ENCODE measurements at regions not wholly inside any gene's neighbourhood (a gene's known extent, or its start where the extent isn't known, plus 50 kb on each side); places are given as distances from the start of the nearest gene placed in this dataset.

- Histone ChIP-seq H3K18ac (ENCODE audit: low read length) (no peak overlapping the region), H3K9ac (ENCODE audit: low read length) (no peak overlapping the region), H2BK5ac (ENCODE audit: low read length) (no peak overlapping the region), H2AK5ac (ENCODE audit: low read length) (no peak overlapping the region), H3K27ac (ENCODE audit: low read depth, low read length) (no peak overlapping the region), H3K4me2 (ENCODE audit: low read length) (no peak overlapping the region), H2BK120ac (ENCODE audit: low read depth, low read length) (no peak overlapping the region), H3K36me3 (ENCODE audit: control insufficient read depth, insufficient read depth, low read length) (no peaks in the 10 kb centered on the region), H2BK15ac (replicated peaks; ENCODE audit: low read depth) (no peak overlapping the region), H3K23ac (ENCODE audit: low read length) (no peak overlapping the region), H4K5ac (ENCODE audit: low read length) (no peak overlapping the region), H3K79me1 (ENCODE audit: low read length) (no peaks in the 10 kb centered on the region), H3K79me2 (ENCODE audit: control insufficient read depth, insufficient read depth, low read length) (no peaks in the 10 kb centered on the region), H3K27me3 (ENCODE audit: insufficient read depth, low read length, poor library complexity) (no peaks in the 10 kb centered on the region), H3K4me1 (ENCODE audit: control insufficient read depth, low read depth, low read length) (no peaks in the 10 kb centered on the region), H3K56ac (ENCODE audit: low read length) (no peak overlapping the region), H4K8ac (ENCODE audit: low read depth, low read length) (no peak overlapping the region), H3K4me3 (ENCODE audit: low read length) (no peak overlapping the region), H3K4ac (ENCODE audit: low read depth, low read length) (no peak overlapping the region)
- WGBS (ENCODE audit: extremely low coverage, insufficient coverage, low lambda C conversion rate), result no CpG with 5 or more reads among the region's 4 CpGs
- no peak for DNase-seq
Measured at GRCh38 chr6:168255283-168255881, 64.2 kb downstream of the DACT2 start.

GRCh38 chr6:168252267-168252666 is 67.3 kb downstream of the DACT2 start:
- H3K4ac ChIP-seq (ENCODE audit: low read depth, low read length), result no peak overlapping the region
- H4K8ac ChIP-seq (ENCODE audit: low read depth, low read length), result no peak overlapping the region
- H3K23ac ChIP-seq (ENCODE audit: low read length), result no peak overlapping the region
- H3K18ac ChIP-seq (ENCODE audit: low read length), result no peak overlapping the region
- H2AK5ac ChIP-seq (ENCODE audit: low read length), result no peak overlapping the region
- DNase-seq, result no peak
- no peak overlapping the region for H3K4me3 ChIP-seq (ENCODE audit: low read length)
- H3K79me2 ChIP-seq (ENCODE audit: control insufficient read depth, insufficient read depth, low read length), result no peaks in the 10 kb centered on the region
- H2BK5ac ChIP-seq (ENCODE audit: low read length), result no peak overlapping the region
- no peaks in the 10 kb centered on the region for H3K79me1 ChIP-seq (ENCODE audit: low read length)
- no peaks in the 10 kb centered on the region for H3K4me1 ChIP-seq (ENCODE audit: control insufficient read depth, low read depth, low read length)
- WGBS (ENCODE audit: extremely low coverage, insufficient coverage, low lambda C conversion rate), result no CpG with 5 or more reads among the region's 4 CpGs
- no peak overlapping the region for H2BK120ac ChIP-seq (ENCODE audit: low read depth, low read length)
- no peak overlapping the region for H3K9ac ChIP-seq (ENCODE audit: low read length)
- no peak overlapping the region for H3K4me2 ChIP-seq (ENCODE audit: low read length)
- H3K56ac ChIP-seq (ENCODE audit: low read length), result no peak overlapping the region
- no peaks in the 10 kb centered on the region for H3K36me3 ChIP-seq (ENCODE audit: control insufficient read depth, insufficient read depth, low read length)
- H3K27me3 ChIP-seq (ENCODE audit: insufficient read depth, low read length, poor library complexity), result no peaks in the 10 kb centered on the region
- no peak overlapping the region for H4K5ac ChIP-seq (ENCODE audit: low read length)
- no peak overlapping the region for H2BK15ac ChIP-seq (replicated peaks; ENCODE audit: low read depth)
- H3K27ac ChIP-seq (ENCODE audit: low read depth, low read length), result no peak overlapping the region

- Histone ChIP-seq H3K4ac (ENCODE audit: low read depth, low read length) (no peak overlapping the region), H3K4me3 (ENCODE audit: low read length) (no peak overlapping the region), H3K4me1 (ENCODE audit: control insufficient read depth, low read depth, low read length) (no peaks in the 10 kb centered on the region), H3K27me3 (ENCODE audit: insufficient read depth, low read length, poor library complexity) (no peaks in the 10 kb centered on the region), H3K4me2 (ENCODE audit: low read length) (no peak overlapping the region), H4K5ac (ENCODE audit: low read length) (no peak overlapping the region), H2BK120ac (ENCODE audit: low read depth, low read length) (no peak overlapping the region), H2BK5ac (ENCODE audit: low read length) (no peak overlapping the region), H3K23ac (ENCODE audit: low read length) (no peak overlapping the region), H3K27ac (ENCODE audit: low read depth, low read length) (no peak overlapping the region), H3K79me2 (ENCODE audit: control insufficient read depth, insufficient read depth, low read length) (no peaks in the 10 kb centered on the region), H4K8ac (ENCODE audit: low read depth, low read length) (no peak overlapping the region), H3K36me3 (ENCODE audit: control insufficient read depth, insufficient read depth, low read length) (no peaks in the 10 kb centered on the region), H2AK5ac (ENCODE audit: low read length) (no peak overlapping the region), H2BK15ac (replicated peaks; ENCODE audit: low read depth) (no peak overlapping the region), H3K56ac (ENCODE audit: low read length) (no peak overlapping the region), H3K9ac (ENCODE audit: low read length) (no peak overlapping the region), H3K18ac (ENCODE audit: low read length) (no peak overlapping the region), H3K79me1 (ENCODE audit: low read length) (no peaks in the 10 kb centered on the region)
- no CpG with 5 or more reads among the region's 11 CpGs for WGBS (ENCODE audit: extremely low coverage, insufficient coverage, low lambda C conversion rate)
- DNase-seq, result no peak
Measured at GRCh38 chr6:168250250-168250649, 69.3 kb downstream of the DACT2 start.

- H3K23ac ChIP-seq (ENCODE audit: low read length), result no peak overlapping the region
- no peaks in the 10 kb centered on the region for H3K79me1 ChIP-seq (ENCODE audit: low read length)
- no peak overlapping the region for H2BK120ac ChIP-seq (ENCODE audit: low read depth, low read length)
- no peak overlapping the region for H2BK5ac ChIP-seq (ENCODE audit: low read length)
- no peak overlapping the region for H3K56ac ChIP-seq (ENCODE audit: low read length)
- H3K79me2 ChIP-seq (ENCODE audit: control insufficient read depth, insufficient read depth, low read length), result no peaks in the 10 kb centered on the region
- H3K27ac ChIP-seq (ENCODE audit: low read depth, low read length), result no peak overlapping the region
- DNase-seq, result no peak
- H4K5ac ChIP-seq (ENCODE audit: low read length), result no peak overlapping the region
- no peaks in the 10 kb centered on the region for H3K4me1 ChIP-seq (ENCODE audit: control insufficient read depth, low read depth, low read length)
- no CpG with 5 or more reads among the region's 13 CpGs for WGBS (ENCODE audit: extremely low coverage, insufficient coverage, low lambda C conversion rate)
- no peak overlapping the region for H3K4ac ChIP-seq (ENCODE audit: low read depth, low read length)
- H3K4me3 ChIP-seq (ENCODE audit: low read length), result no peak overlapping the region
- no peak overlapping the region for H2AK5ac ChIP-seq (ENCODE audit: low read length)
- no peak overlapping the region for H3K4me2 ChIP-seq (ENCODE audit: low read length)
- no peak overlapping the region for H2BK15ac ChIP-seq (replicated peaks; ENCODE audit: low read depth)
- H4K8ac ChIP-seq (ENCODE audit: low read depth, low read length), result no peak overlapping the region
- no peaks in the 10 kb centered on the region for H3K27me3 ChIP-seq (ENCODE audit: insufficient read depth, low read length, poor library complexity)
- H3K9ac ChIP-seq (ENCODE audit: low read length), result no peak overlapping the region
- H3K36me3 ChIP-seq (ENCODE audit: control insufficient read depth, insufficient read depth, low read length), result no peaks in the 10 kb centered on the region
- no peak overlapping the region for H3K18ac ChIP-seq (ENCODE audit: low read length)
Measured at GRCh38 chr6:168249746-168250145, 69.8 kb downstream of the DACT2 start.

DNA sequence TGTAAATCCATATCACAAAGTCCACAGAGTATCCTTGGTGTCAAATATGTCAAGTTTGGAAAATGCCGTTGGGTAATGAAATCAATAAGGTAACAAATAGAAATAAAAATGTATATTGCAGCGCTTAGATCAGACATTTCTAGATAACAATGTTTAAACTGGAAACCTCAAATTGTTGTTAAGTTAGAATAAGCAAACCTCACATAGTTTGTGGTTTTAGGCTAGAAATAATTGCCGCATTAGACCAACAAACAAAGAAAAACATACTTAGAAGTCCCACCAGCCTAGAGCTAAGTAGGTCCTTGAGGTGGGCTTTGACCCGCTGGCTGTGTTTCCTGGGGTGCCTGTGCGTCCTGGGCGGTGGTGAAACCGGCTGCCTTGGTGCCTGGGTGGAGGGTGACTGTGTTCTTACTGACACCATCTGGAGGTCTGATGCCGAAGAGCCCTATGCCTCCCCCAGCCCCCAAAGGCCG is 71.4 kb downstream of the DACT2 start:
- Histone ChIP-seq H3K27me3 (ENCODE audit: insufficient read depth, low read length, poor library complexity) (no peaks in the 10 kb centered on the region), H4K8ac (ENCODE audit: low read depth, low read length) (no peak overlapping the region), H3K4me1 (ENCODE audit: control insufficient read depth, low read depth, low read length) (no peaks in the 10 kb centered on the region), H3K36me3 (ENCODE audit: control insufficient read depth, insufficient read depth, low read length) (no peaks in the 10 kb centered on the region), H2BK5ac (ENCODE audit: low read length) (no peak overlapping the region), H3K79me2 (ENCODE audit: control insufficient read depth, insufficient read depth, low read length) (no peaks in the 10 kb centered on the region), H3K23ac (ENCODE audit: low read length) (no peak overlapping the region), H3K4ac (ENCODE audit: low read depth, low read length) (no peak overlapping the region), H3K79me1 (ENCODE audit: low read length) (no peaks in the 10 kb centered on the region), H3K27ac (ENCODE audit: low read depth, low read length) (no peak overlapping the region), H4K5ac (ENCODE audit: low read length) (no peak overlapping the region), H3K9ac (ENCODE audit: low read length) (no peak overlapping the region), H3K4me2 (ENCODE audit: low read length) (no peak overlapping the region), H2AK5ac (ENCODE audit: low read length) (no peak overlapping the region), H2BK15ac (replicated peaks; ENCODE audit: low read depth) (no peak overlapping the region), H3K18ac (ENCODE audit: low read length) (no peak overlapping the region), H3K56ac (ENCODE audit: low read length) (no peak overlapping the region), H2BK120ac (ENCODE audit: low read depth, low read length) (no peak overlapping the region), H3K4me3 (ENCODE audit: low read length) (no peak overlapping the region)
- WGBS (ENCODE audit: extremely low coverage, insufficient coverage, low lambda C conversion rate), result no CpG with 5 or more reads among the region's 9 CpGs
- no peak for DNase-seq

Measured in mesendoderm (in vitro differentiated cells).